SK-N-SH (cell line): ENCODE measurements at regions not wholly inside any gene's neighbourhood (a gene's known extent, or its start where the extent isn't known, plus 50 kb on each side); places are given as distances from the start of the nearest gene placed in this dataset.

Source experiments
- CTCF ChIA-PET: fragments of 300-600, 350-600 bp; formaldehyde crosslinking; extraction: SDS; loops from one replicate; lab custom pipeline; 2021; lab: Yijun Ruan, JAX
- POLR2A ChIA-PET: fragments of 350-600 bp; sonication (Branson Sonifier 250); formaldehyde crosslinking; extraction: SDS; loops from one replicate; lab custom pipeline; 2020; ENCODE audit warnings: antibody characterized with exemption, inconsistent platforms; lab: Yijun Ruan, JAX
- DNase-seq: peaks from one replicate; pipeline ENCODE4 v3.0.0; 2012
- H2AFZ ChIP-seq: fragments of 200-600 bp; sonication (generic); 2 replicates; pipeline ENCODE4 v1.8.1; 2016; ENCODE audit warnings: antibody characterized with exemption, mild to moderate bottlenecking, low read depth
- H3F3A ChIP-seq: fragments of 200-600 bp; sonication (generic); replicated peaks from 2 replicates; pipeline ENCODE3; 2016; ENCODE audit warnings: antibody characterized with exemption, mild to moderate bottlenecking; ENCODE audit not compliant: insufficient read depth
- H3K27ac ChIP-seq, 2 experiments: fragments of 200-500 bp in 1 of 2; fragments of 200-600 bp in 1 of 2; sonication (Bioruptor generic) in 1 of 2; sonication (generic), shearing (Covaris generic) in 1 of 2; 2 replicates each; pipeline versions ENCODE4 v1.5.1 to v1.6.1; 2014 to 2016; ENCODE audit warnings: low read depth in 2 of 2, inconsistent platforms in 1 of 2, low read length in 1 of 2, mild to moderate bottlenecking in 1 of 2, mixed read lengths in 1 of 2
- H3K27me3 ChIP-seq: fragments of 200-600 bp; sonication (generic), shearing (Covaris generic); 2 replicates; pipeline ENCODE4 v1.6.1; 2016; ENCODE audit warnings: mixed run types; ENCODE audit not compliant: insufficient read depth
- H3K36me3 ChIP-seq, 2 experiments: fragments of 200-500 bp in 1 of 2; fragments of 200-600 bp in 1 of 2; sonication (Bioruptor generic) in 1 of 2; sonication (generic) in 1 of 2; replicated peaks in 1 of 2; 2 replicates each; pipeline versions ENCODE3 to v1.5.1; 2014 to 2016; ENCODE audit warnings: low read length in 1 of 2, mild to moderate bottlenecking in 1 of 2; ENCODE audit not compliant: insufficient read depth in 2 of 2, control insufficient read depth in 1 of 2
- H3K4me1 ChIP-seq, 2 experiments: fragments of 200-500 bp in 1 of 2; fragments of 200-600 bp in 1 of 2; sonication (Bioruptor generic) in 1 of 2; sonication (generic), shearing (Covaris generic) in 1 of 2; 2 replicates each; pipeline versions ENCODE4 v1.5.1 to v1.6.1; 2014 to 2016; ENCODE audit warnings: low read depth in 1 of 2, low read length in 1 of 2, mixed run types in 1 of 2; ENCODE audit not compliant: insufficient read depth in 2 of 2, control insufficient read depth in 1 of 2
- H3K4me2 ChIP-seq: fragments of 200-600 bp; sonication (generic), shearing (Covaris generic); 2 replicates; pipeline ENCODE4 v1.6.1; 2017; ENCODE audit warnings: mixed run types
- H3K4me3 ChIP-seq, 2 experiments: fragments of 200-500 bp in 1 of 2; fragments of 200-600 bp in 1 of 2; sonication (Bioruptor generic) in 1 of 2; sonication (generic), shearing (Covaris generic) in 1 of 2; 2 replicates each; pipeline versions ENCODE4 v1.5.1 to v1.8.1; 2014 to 2016; ENCODE audit warnings: low read depth in 2 of 2, inconsistent platforms in 1 of 2, low read length in 1 of 2, mild to moderate bottlenecking in 1 of 2, mixed read lengths in 1 of 2, moderate library complexity in 1 of 2
- H3K79me2 ChIP-seq: fragments of 200-600 bp; sonication (generic); 2 replicates; pipeline ENCODE4 v1.8.1; 2017; ENCODE audit warnings: mild to moderate bottlenecking; ENCODE audit not compliant: insufficient read depth
- H3K9ac ChIP-seq: fragments of 200-600 bp; sonication (generic); 2 replicates; pipeline ENCODE4 v1.6.1; 2017; ENCODE audit warnings: mixed run types
- H3K9me2 ChIP-seq: fragments of 200-600 bp; sonication (generic); 2 replicates; pipeline ENCODE4 v1.6.1; 2017; ENCODE audit warnings: mixed run types
- H3K9me3 ChIP-seq: fragments of 200-600 bp; sonication (generic); 2 replicates; pipeline ENCODE4 v1.6.1; 2017; ENCODE audit warnings: mixed run types, mild to moderate bottlenecking, moderate library complexity
- H4K20me1 ChIP-seq: fragments of 200-600 bp; sonication (generic); 2 replicates; pipeline ENCODE4 v1.6.1; 2017; ENCODE audit warnings: mild to moderate bottlenecking, mixed run types; ENCODE audit not compliant: insufficient read depth
- CHD2 ChIP-seq: fragments of 150-350 bp; IDR thresholded peaks from 2 replicates; pipeline ENCODE4 v1.6.1; 2018; ENCODE audit warnings: low read length; ENCODE audit not compliant: partially characterized antibody
- CTCF ChIP-seq: fragments of 200-600 bp; sonication (generic); IDR thresholded peaks from 2 replicates; pipeline ENCODE4 v1.6.1; 2017; ENCODE audit warnings: antibody characterized with exemption, mild to moderate bottlenecking, moderate library complexity
- EP300 ChIP-seq, 2 experiments: IDR thresholded peaks; 2 replicates each; pipeline versions ENCODE4 v1.4.0 to v1.6.1; 2012; ENCODE audit warnings: borderline replicate concordance in 1 of 2, low read depth in 1 of 2, low read length in 1 of 2
- EZH2phosphoT487 ChIP-seq: fragments of 200-600 bp; sonication (generic); IDR thresholded peaks from 2 replicates; pipeline ENCODE4 v1.6.1; 2017; ENCODE audit warnings: low read depth, mixed run types, mild to moderate bottlenecking, antibody characterized with exemption, moderate library complexity, borderline replicate concordance
- FOXJ3 ChIP-seq: sonication (generic); formaldehyde crosslinking; IDR thresholded peaks from 2 replicates; pipeline ENCODE4 v1.5.1; 2020; ENCODE audit warnings: mild to moderate bottlenecking, missing genetic modification reagents
- FOXM1 ChIP-seq: IDR thresholded peaks from 2 replicates; pipeline ENCODE4 v1.4.0; 2012; ENCODE audit warnings: low read depth, mild to moderate bottlenecking
- MAX ChIP-seq: IDR thresholded peaks from 2 replicates; pipeline ENCODE4 v1.4.0; 2012; ENCODE audit warnings: low read depth
- PBX3 ChIP-seq: IDR thresholded peaks from 2 replicates; pipeline ENCODE4; 2012
- RAD21 ChIP-seq: IDR thresholded peaks from 2 replicates; pipeline ENCODE4 v1.6.1; 2012; ENCODE audit warnings: mild to moderate bottlenecking, low read length
- RCOR1 ChIP-seq: fragments of 150-350 bp; IDR thresholded peaks from 2 replicates; pipeline ENCODE4 v1.6.1; 2017; ENCODE audit warnings: antibody characterized with exemption, low read length
- REST ChIP-seq: IDR thresholded peaks from 2 replicates; pipeline ENCODE4 v1.6.1; 2012; ENCODE audit warnings: mild to moderate bottlenecking, low read depth, low read length, moderate library complexity
- RFX5 ChIP-seq: IDR thresholded peaks from 2 replicates; pipeline ENCODE4 v1.6.1; 2012; ENCODE audit warnings: mild to moderate bottlenecking, improper control_type of control experiment, low read length
- RXRA ChIP-seq: IDR thresholded peaks from 2 replicates; pipeline ENCODE4 v1.4.0; 2012; ENCODE audit warnings: low read depth, mild to moderate bottlenecking, borderline replicate concordance
- TAF1 ChIP-seq: IDR thresholded peaks from 2 replicates; pipeline ENCODE4 v1.6.1; 2012; ENCODE audit warnings: low read depth, mild to moderate bottlenecking, low read length, moderate library complexity, borderline replicate concordance
- TCF12 ChIP-seq: IDR thresholded peaks from 2 replicates; pipeline ENCODE4 v1.4.0; 2012
- TEAD4 ChIP-seq: IDR thresholded peaks from 2 replicates; pipeline ENCODE4 v1.4.0; 2012; ENCODE audit warnings: mild to moderate bottlenecking, borderline replicate concordance; ENCODE audit not compliant: insufficient read depth
- USF1 ChIP-seq: IDR thresholded peaks from 2 replicates; pipeline ENCODE4 v1.4.0; 2012; ENCODE audit warnings: low read depth, borderline replicate concordance
- USF2 ChIP-seq: fragments of 150-350 bp; IDR thresholded peaks from 2 replicates; pipeline ENCODE4 v1.6.1; 2017; ENCODE audit warnings: antibody characterized with exemption, low read length, low read depth, borderline replicate concordance
- YY1 ChIP-seq: IDR thresholded peaks from 2 replicates; pipeline ENCODE4 v1.4.0; 2012; ENCODE audit warnings: low read depth, mild to moderate bottlenecking
- ZBTB33 ChIP-seq: IDR thresholded peaks from 2 replicates; pipeline ENCODE4 v1.4.0; 2012; ENCODE audit warnings: low read depth, borderline replicate concordance
- WGBS: methylation state at CpG from one replicate; pipeline ENCODE4 v1.1.6; 2017; ENCODE audit warnings: low lambda C conversion rate; 5-methylcytosine and 5-hydroxymethylcytosine counted together

GRCh38 chr2:58714238-58714637 is 473.1 kb upstream of the FANCL start:
- Histone ChIP-seq H3K36me3 (no peaks in the 10 kb centered on the region), H3K27ac (no peak overlapping the region), H3F3A (no peaks in the 10 kb centered on the region), H3K9ac (no peak overlapping the region), H3K4me2 (no peak overlapping the region), H3K4me1 (no peaks in the 10 kb centered on the region; a peak in 1 of 4 replicates), H3K9me3 (no peaks in the 10 kb centered on the region), H3K9me2 (no peaks in the 10 kb centered on the region; the same call in 1 of the 2 replicates), H3K79me2 (no peaks in the 10 kb centered on the region), H3K27me3 (no peaks in the 10 kb centered on the region), H3K4me3 (no peak overlapping the region), H4K20me1 (no peaks in the 10 kb centered on the region), H2AFZ (no peak overlapping the region)
- no peak for DNase-seq
- no peak for TF ChIP-seq RFX5
- no peak for TF ChIP-seq USF1
- no peak for TF ChIP-seq EP300 (IDR thresholded peaks at IDR 0.05; ENCODE audit: borderline replicate concordance in 1 of 2, low read depth in 1 of 2, low read length in 1 of 2)
- no peak for TF ChIP-seq TCF12
- no peak for TF ChIP-seq RCOR1
- no peak for TF ChIP-seq FOXJ3 (CRISPR knock-in tag)
- no peak for TF ChIP-seq CHD2
- TF ChIP-seq USF2, result no peak
- no peak for TF ChIP-seq YY1
- TF ChIP-seq FOXM1, result no peak
- no peak for TF ChIP-seq PBX3
- TF ChIP-seq REST, result no peak
- TF ChIP-seq MAX, result no peak
- no peak for TF ChIP-seq ZBTB33
- TF ChIP-seq CTCF, result no peak
- no peak for TF ChIP-seq EZH2phosphoT487
- TF ChIP-seq TAF1, result no peak
- TF ChIP-seq RXRA, result no peak
- no peak for TF ChIP-seq TEAD4
- no peak for TF ChIP-seq RAD21
- ChIA-PET CTCF (interaction anchor here (1.3 kb wide), 1 partner anchor 11 kb away, joined by 5 read pairs; no protein-coding TSS in a partner anchor), POLR2A (no interaction called here)
- WGBS, result 56% methylated on average over 7 of the region's 7 CpGs
